GM18498 (cell line): ENCODE measurements at regions not wholly inside any gene's neighbourhood (a gene's known extent, or its start where the extent isn't known, plus 50 kb on each side); places are given as distances from the start of the nearest gene placed in this dataset.
A peak's percentile ranks its signal among the peaks of the same experiment; 100 is the strongest.

Source experiments
- ATAC-seq: cut with Tn5 transposase; IDR thresholded peaks from one replicate; pipeline ENCODE4 v1.9.1; 2021; ENCODE audit warnings: mild to moderate bottlenecking, moderate library complexity; ENCODE audit not compliant: unreplicated experiment

DNA sequence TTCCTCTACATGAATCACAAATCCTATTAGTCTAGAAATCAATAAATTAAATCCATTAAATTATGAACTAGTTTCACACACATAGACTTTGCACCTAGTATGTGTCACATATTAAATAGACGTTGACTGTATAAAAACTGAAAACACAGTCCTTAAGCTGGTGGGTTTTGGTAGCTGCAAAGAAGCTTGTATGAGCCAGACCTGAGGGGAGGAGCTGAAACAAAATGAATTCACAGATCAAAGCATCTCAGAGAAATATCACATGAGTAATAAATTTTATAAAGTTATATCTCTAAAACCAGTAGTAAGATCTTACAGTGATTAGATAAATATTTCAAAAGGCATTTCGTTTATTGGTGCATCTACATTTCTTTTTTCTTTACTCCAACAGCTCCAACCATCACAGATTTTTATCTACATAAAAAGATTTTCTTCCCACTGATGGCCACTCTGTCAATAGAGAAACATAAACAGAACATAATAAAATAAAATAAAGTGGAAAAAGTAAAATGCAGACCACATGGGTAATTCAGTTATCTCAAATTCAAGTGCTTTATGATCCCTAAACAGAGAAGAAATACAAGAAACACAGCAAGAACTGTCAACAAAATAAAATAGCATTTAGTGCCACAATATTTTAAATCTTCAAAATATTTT, 420.0 kb upstream of the CYRIA start:
- no peak for ATAC-seq

DNA sequence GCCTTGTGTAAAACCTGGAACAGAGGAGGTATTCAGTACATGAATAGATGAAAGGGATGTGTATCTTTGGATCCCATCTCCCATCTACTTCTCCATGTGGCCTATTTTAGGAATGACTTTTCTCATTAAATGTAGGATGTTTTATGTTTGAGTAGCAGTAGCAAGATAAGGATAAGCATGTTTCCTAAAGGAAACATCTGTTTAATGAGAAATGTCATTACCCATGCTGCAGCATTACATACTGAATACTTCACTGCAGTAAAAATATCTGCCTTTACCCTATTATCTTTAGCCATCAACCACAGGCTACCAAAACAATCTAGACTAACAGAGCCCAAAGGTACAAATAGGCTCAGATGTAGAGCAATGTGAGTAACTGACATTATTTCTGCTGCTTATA, 419.2 kb upstream of the CYRIA start:
- ATAC-seq, result no peak

DNA sequence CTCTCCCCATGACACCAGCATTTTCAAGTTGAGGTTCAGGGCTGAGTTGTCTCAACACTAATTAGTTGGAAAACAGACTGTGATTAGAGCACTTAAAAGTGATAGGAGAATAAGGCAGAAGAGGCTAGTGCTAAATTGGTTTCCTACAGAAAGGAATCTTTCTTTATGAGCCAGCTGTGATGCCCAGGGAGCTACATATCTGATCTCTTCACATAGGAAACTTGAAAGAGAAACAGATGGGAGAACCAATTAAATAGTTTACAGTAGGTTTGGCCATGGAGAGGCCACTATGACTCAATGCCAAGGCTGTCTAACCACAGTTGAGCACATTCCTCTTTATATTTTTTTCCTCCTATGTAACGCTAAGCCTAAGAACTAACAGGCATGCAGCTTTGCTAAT, 418.3 kb upstream of the CYRIA start:
- ATAC-seq, result no peak

DNA sequence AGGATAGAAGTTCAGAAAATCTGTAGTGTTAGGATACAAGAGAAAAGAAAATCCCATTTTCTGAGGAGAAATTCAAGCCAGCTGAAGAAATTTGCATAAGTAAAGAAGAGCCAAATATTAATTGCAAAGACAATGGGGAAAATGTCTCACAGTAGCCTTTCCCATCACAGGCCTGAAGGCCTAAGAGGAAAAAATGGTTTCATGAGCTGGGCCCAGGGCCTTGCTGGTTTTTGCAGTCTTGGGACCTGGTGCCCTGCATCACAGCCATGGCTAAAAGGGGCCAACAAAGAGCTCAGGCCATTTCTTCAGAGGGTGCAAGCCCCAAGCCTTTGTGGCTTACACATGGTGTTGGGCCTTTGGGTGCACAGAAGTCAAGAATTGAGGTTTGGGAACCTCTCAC, 413.6 kb upstream of the CYRIA start:
- no peak for ATAC-seq

DNA sequence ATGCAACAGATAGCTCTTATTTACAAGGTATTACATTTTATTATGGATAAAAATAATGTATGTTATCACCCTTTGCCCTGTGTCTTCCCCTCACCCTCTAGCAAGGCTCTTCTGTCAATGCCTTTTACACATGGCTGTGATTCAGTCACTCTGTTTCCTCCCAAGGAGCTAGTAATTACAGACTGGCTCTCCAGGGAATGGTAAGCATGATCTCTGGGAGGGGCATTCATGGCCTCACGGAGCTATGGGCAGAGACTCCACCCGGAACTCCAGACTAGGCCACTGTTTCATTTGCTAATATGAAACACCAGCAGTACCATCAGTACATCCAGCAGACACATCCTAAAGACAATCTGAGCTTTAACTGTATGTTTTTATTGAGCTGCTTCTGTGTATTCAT, 410.9 kb upstream of the CYRIA start:
- ATAC-seq, result no peak

DNA sequence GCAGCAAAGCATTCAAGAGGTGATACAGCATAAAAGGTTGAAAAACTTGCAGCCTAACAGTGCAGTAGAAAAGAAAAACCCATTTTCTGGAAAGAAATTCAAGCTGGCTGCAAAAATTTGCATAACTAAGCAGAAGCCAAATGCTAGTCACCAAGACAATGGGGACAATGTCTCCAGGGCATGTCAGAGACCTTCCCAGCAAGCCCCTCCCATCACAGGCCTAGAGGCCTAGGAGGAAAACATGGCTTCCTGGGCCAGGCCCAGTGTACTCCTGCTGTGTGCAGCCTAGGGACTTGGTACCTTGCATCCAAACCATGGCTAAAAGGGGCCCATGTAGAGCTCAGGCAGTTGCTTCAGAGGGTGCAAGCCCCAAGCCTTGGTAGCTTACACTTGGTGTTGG, 405.1 kb upstream of the CYRIA start:
- no peak for ATAC-seq

DNA sequence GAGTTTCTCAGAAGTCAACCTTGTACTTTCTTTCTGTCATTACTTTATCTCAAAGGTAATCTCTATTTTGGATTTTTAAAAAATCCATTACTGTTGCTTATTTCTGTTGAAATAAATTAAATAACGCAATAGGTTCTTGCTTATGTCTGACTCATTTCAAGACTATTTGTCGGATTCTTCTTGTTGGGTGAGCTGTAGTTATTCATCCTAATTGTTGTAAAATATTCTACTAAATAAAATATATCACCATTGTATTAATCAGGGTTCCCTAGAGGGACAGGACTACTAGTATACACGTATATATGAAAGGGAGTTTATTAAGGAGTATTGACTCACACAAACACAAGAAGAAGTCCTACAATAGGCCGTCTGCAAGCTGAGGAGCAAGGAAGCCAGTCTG, 403.9 kb upstream of the CYRIA start:
- ATAC-seq, result no peak

DNA sequence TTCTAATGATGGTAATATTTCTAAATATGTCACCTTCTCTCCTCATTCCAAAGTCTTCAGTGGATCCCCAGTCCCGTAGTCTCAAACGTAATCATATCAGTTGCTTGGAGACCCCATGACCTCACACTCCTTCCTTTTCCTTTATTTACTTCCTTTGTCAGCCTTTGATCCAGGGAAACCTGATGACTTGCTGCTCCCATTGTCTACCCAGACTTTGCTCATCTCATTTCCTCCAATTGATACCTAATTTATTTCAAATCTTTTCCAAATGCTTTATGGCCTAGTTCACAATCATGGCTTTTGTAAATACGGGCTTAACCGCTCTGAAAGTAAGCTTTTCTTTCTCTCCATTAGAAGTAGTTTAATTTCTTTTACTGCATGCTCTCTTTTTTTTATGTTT, 402.4 kb upstream of the CYRIA start:
- ATAC-seq, result no peak

DNA sequence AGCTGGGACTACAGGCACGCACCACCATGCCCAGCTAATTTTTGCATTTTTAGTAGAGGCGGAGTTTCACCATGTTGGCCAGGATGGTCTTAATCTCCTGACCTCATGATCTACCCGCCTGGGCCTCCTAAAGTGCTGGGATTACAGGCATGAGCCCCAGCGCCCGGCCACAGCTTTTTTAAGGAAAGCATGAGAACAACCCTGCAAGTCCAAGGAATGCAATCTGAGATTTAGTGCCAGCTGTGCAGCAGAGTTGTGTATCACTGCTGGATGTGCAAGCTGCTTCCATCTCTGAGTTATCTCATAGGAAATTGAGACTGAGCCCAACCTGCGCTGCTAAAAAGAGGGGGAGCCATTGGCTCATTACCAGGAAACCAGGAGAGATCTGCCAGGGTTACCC, 399.9 kb upstream of the CYRIA start:
- ATAC-seq, result no peak

DNA sequence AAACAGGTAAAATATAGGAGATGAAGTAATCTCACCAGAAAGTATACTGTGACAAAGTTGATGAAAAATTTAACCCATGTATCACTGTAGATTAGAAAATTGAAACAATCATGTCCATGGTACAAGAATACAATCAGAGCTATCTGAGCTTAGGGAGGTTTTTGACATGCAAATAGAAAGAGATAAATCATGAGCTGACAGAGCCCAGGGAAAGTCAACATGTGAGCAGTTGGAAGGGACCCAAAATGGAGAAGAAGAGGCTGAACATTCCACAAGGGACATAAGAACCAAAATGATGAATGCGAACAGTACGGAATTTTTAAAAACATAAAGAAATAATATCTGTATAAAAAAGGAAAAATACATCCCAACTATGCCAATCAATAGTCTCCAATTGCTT, 395.4 kb upstream of the CYRIA start:
- ATAC-seq, result no peak

DNA sequence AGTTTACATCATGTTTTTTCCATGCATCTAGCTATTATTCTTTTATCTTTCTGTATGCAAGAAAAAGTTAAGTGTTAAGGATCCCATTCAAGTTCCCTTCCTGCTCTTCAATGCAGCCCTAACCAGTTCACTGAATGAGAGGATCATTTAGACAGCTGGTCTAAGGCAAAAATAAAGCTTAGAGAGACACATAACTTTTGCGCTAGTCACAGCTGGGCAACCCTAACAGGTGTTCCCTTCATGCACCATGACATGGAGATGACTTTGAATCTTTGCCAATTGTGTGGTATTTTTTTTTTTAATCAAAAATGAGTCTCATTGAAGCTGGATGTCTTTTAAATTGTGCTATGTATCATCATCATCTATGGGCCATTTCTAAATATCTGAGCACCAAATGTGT, 393.8 kb upstream of the CYRIA start:
- ATAC-seq, result no peak

DNA sequence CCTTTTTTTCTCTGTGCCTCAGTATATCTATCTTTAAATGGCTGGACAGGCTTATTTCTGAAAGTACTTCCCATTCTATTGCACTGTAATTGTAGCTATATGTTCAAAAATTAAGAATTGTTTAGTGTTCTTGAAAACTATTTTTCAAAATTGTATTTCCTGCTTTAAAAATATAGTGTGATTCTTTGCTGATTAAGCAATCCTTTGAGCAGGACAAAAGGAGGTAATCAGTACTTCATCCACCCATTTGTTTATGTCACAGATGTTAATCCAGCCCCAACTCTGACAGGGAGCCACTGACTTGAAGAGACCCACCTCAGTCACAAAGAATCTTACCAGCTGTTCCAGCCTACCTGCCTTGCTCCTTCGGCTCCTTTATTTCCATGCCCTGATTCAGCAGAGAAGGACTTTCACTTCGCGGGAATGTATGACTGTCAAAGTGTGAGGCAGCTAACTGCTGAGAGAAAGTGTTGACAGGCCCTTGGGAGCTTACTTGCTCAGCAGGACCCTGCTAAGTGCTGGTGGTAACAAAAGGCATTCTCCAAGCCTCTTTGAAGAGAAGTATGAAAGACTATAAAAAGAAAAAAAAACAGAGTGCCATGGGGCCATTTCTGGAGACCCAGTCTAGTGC, 393.3 kb upstream of the CYRIA start:
- no peak for ATAC-seq

DNA sequence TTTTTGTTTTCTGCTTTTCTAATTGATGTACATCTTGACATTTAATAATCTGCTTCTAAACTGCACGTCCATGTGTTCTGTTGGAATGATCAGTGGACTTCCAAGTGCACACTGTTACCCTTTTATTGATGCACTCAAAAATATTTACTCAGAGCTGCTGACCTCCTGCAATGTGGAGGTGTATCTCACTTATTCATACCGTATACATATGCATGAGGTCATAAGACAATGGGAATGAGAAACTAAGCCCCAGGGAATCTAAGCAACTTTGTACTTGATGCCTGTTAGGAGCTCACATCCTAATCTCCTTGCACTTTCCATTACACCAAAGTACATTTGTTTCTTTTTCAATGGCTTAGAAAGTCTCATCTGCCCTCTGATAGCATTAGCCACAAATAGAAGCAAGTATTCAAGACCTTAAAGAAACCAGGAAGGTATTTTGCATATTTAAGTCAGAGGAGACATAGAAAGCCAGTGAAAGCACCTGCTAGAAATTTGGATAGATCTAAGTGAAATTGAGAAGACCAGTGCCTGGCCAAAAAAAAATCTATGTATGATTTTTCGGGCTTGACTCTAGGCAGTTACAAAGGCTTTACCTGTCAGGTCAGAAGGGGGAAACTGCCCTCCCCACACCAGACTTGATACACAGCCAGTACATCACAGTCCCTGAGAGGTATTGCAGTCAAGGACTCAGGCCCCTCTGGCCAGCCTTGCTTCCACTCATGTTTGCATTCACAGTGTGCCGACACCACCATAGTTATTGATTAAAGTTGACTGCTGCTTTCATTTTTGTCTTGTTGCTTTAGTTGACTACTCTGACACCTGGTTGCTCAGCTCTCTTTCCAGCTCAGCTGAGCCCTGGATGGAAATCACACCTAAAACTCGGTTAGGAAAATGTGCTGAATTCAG, 391.7 kb upstream of the CYRIA start:
- ATAC-seq, result peak; percentile 64

DNA sequence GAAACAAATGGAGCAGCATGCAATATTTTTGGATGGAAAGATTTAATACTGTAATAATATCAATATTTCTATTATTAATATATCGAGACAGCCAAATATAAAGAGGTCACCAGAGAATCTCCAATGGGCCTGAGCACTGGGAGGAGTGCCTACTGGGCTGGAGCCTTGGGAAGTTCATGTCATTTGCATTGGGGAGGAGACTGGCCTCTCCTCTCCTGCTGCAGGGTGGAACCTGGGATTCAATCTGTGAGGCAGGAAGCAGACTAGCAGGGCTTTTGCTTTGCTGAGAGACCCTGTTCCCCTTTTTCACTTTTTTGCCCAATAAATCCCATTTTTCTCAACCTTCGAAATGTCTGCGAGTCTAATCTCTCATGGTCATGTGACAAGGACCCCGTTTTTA, 390.6 kb upstream of the CYRIA start:
- no peak for ATAC-seq

DNA sequence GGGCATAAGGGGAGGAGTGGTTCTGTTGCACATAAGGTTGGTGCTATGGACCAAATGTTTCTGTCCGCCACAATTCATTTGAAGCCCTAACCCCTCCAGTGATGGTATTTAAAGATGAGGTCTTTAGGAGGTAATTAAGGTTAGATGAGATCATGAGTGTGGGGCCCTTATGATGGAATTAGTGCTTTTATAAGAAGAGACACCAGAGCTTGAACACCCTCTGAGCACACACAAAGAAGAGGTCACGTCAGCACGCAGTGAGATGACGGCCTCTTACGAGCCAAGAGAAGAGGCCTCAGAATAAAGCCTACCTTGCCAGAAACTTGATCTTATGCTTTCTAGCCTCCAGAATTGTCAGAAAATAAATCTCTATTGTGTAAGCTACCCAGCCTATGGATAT, 386.4 kb upstream of the CYRIA start:
- ATAC-seq, result no peak

DNA sequence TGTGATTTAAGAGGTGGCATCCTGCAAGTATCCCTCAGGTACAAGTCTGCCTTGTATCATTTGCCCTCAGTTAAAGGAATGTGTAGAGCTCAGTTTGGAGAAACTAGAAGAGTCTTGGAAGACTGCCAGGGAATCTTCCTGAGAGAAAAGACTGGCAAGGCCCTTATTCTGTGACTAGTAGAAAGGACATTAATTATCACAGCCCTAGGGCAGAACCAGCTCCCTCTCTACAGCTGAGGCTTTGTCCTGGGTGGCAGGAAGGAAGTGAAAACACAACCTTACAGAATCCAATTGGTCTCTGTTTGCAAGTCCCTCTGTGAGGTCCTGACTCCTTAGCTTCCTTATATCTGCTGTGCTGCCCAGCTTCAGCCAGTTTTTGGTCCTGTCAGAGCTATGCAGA, 385.9 kb upstream of the CYRIA start:
- no peak for ATAC-seq

DNA sequence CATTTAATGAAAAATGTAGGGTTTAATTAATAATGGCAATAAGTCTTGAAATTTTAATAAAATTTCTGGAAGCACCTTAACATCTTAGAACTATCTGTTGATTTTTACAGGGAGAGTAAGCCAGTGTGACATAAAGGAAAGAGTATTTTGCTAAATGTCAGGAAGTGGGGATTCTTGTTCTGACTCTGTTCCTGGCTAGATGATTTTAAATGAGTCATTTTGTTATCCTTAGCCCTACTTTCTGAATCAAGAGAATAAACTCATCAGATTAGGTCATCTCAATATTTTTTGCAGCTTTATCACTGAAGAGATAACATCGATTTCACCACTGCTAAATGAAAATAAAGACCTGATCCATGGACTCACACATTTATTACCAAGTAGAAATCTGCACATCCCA, 377.5 kb upstream of the CYRIA start:
- ATAC-seq, result no peak

DNA sequence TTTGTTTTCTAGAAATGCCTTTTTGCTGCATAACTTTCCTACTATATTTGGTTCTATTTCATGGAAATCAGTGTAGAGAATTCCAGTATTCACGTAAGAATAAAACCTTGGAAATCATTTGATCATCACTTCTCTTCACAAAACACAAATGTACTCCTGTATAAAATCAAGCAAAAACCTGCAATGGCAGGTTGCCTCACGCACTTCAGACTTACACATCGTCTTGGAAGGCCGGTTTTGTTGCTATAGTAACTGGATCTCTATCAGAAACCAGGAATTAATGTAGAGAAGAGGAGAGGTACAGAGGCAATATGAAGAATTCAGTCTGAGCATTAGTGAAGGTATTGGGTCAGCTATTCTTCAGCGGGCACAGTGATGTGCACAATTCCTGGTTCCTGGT, 370.7 kb upstream of the CYRIA start:
- ATAC-seq, result no peak

DNA sequence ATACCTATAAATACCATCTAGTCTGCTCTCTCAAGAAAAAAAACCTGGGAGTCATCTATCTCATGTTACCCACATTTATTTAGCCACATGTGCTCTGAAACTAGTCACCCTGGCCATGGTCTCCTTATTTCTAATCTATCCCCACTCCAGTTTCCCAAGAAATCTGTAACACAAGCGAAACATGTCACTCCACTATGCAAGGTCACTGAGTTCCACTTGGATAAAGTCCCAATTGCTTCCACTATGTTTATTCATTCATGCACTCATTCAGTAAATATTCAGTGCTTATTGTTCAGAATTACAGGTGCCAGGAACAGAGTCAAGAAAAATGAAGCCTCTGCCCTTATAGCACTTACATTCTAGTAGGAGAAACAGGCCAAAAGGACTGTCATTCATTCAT, 369.4 kb upstream of the CYRIA start:
- ATAC-seq, result no peak

DNA sequence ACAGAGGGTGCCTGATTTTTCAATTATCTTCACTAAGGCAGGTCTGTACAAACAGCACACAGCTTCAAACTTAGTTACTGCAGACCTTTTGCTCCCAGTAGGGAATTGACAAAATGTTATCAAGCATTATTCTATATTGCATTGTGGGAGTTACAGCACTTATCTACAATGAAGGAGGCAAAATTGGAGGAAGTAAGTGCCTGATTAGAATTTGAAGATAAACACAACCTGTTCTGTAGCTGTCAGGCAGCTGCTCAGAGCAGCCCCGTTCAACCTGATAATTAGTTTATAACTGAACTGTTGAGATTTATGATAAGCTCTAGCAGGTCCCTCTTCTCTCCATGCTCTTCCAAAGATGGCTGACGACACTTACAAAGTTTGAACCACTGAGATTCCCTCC, 364.4 kb upstream of the CYRIA start:
- no peak for ATAC-seq

DNA sequence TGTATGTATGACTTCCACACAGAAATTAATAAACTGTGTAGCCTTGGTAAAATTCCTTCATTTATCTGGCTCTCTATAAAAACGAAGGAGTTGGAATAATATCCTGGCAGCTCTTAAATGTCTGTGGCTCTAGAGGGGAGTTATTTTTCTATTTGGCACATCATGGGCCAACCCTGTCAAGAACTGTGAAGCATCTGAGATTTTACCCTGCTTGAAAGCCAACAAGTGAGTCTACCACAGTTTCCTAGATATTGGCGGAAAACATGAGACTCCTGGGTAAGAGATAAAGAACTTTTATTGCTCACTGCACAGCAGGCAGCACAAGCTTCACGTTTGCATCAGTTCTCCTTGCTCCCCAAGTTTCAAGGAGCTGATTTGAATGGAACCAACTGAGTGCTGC, 346.7 kb upstream of the CYRIA start:
- ATAC-seq, result no peak

DNA sequence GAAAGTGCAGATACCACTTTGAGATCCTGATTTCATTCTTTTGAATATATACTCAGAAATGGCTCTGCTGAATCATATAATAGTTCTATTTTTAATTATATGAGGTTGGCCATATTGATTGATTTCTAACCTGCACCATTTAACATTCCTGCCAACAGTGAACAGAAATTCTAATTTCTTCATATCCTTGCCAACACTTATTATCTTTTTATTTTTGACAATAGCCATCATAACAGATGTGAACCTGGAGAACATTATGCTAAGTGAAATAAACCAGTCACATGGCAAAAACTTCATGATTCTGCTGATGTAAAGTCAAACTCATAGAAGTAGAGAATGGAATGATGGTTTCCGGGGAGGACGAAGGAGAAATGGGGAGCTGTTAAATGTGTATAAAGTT, 344.5 kb upstream of the CYRIA start:
- ATAC-seq, result no peak
